Thymus (tissue), 11 donors: ENCODE measurements at regions not wholly inside any gene's neighbourhood (a gene's known extent, or its start where the extent isn't known, plus 50 kb on each side); places are given as distances from the start of the nearest gene placed in this dataset.
"Not testable (repeated sequence)": the region's sequence is repeated elsewhere in the genome, so short reads cannot be mapped to it uniquely, and the experiment has no call there.

Experiments
- DNase-seq, 9 donors: peaks; one replicate each; pipeline ENCODE4 v3.0.0-alpha.2; 2013; ENCODE audit warnings: low spot score in 9 of 9, low read depth in 6 of 9, missing footprints in 1 of 9
- H3K27ac ChIP-seq, 2 donors: one replicate each; pipeline ENCODE4 v1.5.1; 2013; ENCODE audit warnings: control low read depth in 1 of 2, low read depth in 1 of 2, low read length in 1 of 2, mild to moderate bottlenecking in 1 of 2, moderate library complexity in 1 of 2
- H3K27me3 ChIP-seq, 2 donors: one replicate each; pipeline ENCODE4 v1.5.1; 2013; ENCODE audit warnings: low read length in 1 of 2; ENCODE audit not compliant: control insufficient read depth in 2 of 2, insufficient read depth in 1 of 2
- H3K36me3 ChIP-seq, 2 donors: one replicate each; pipeline ENCODE4 v1.5.1; 2013; ENCODE audit warnings: low read length in 1 of 2, mild to moderate bottlenecking in 1 of 2, moderate library complexity in 1 of 2; ENCODE audit not compliant: control insufficient read depth in 2 of 2, insufficient read depth in 2 of 2
- H3K4me1 ChIP-seq, 2 donors: one replicate each; pipeline ENCODE4 v1.5.1; 2013; ENCODE audit warnings: low read length in 2 of 2; ENCODE audit not compliant: control insufficient read depth in 2 of 2, insufficient read depth in 2 of 2
- H3K4me3 ChIP-seq, 2 donors: one replicate each; pipeline ENCODE4 v1.5.1; 2013; ENCODE audit warnings: low read length in 2 of 2, control low read depth in 1 of 2, mild to moderate bottlenecking in 1 of 2
- H3K9me3 ChIP-seq, 2 donors: one replicate each; pipeline ENCODE4 v1.5.1; 2013; ENCODE audit warnings: low read length in 1 of 2, mild to moderate bottlenecking in 1 of 2; ENCODE audit not compliant: control insufficient read depth in 2 of 2, insufficient read depth in 1 of 2
- WGBS: extraction: QIAGEN DNeasy Blood & Tissue Kit; methylation state at CpG from one replicate; pipeline ENCODE4 v1.1.7; 2013; 5-methylcytosine and 5-hydroxymethylcytosine counted together
- donor health status: healthy.

DNA sequence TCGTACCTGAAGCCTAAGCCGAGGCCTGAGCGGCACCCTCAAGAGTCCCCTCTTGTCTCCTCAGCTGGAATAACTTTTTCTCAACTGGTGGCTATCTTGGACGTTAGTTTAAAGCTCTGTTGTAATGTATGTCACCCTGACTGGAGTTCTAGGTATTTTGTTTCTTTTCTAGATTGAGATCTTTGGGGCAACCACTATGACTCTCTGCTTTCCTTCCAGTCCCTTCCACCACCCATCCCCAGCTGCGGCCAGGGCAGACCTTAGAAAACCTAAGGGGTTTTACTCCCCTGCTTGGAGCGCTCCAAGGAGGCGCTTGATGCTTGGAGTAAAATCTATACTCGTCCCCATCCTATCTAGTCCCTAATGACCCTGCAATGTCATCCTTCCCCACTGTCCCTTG, 74.6 kb upstream of the MRPS6 start:
- WGBS: 97% methylated on average over 8 of the region's 8 CpGs
- H3K4me1 ChIP-seq: peaks cover 7% of the 10 kb centered on the region in 2 donors
- H3K4me3 ChIP-seq: no peak overlapping the region
- H3K9me3 ChIP-seq: no peaks in the 10 kb centered on the region
- no peaks in the 10 kb centered on the region for H3K36me3 ChIP-seq
- no peak overlapping the region for H3K27ac ChIP-seq
- H3K27me3 ChIP-seq: no peaks in the 10 kb centered on the region
- no peak for DNase-seq

DNA sequence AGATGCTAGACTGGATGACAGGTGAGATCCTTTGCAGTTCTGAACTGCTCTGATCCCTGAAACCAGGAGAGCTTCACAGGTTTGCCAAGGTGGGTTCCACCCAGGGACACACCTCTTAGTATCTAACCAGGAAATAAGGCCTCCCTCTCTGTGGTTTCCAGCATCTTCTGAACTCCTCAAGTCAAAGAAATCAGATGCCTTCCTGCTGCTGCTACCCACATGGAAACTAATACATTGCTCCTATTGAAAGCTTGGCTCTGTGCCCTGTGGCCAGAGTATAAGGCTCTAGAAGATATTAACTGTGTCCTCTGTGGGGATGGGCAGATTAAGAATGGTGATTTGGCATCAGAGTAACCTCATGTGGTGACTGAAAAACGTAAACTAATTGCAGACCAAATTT, 75.0 kb upstream of the MRPS6 start:
- 100% methylated on average over 1 of the region's 1 CpG for WGBS
- no peaks in the 10 kb centered on the region for H3K27me3 ChIP-seq
- peak in 2 of 9 donors; percentile 32 to 62 for DNase-seq

DNA sequence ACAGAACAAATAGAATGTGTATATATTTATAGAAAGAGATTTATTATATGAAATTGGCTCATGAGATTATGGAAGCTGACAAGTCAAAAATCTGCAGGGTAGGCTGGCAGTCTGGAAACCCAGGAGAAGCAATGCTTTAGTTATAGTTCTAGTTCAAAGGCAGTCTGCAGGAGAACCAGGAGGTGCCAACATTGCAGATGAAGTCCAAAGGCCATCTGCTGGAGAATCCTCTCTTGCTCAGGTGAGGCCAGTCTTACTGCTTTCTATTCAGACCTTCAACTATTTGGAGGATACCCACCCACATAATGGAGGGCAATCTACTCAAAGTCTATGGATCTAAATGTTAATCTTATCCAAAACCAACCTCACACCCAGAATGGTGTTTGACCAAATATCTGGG, 75.9 kb upstream of the MRPS6 start:
- Histone ChIP-seq H3K27me3 (no peaks in the 10 kb centered on the region), H3K4me3 (no peak overlapping the region), H3K36me3 (no peaks in the 10 kb centered on the region), H3K4me1 (peaks cover 7% of the 10 kb centered on the region in 2 donors), H3K9me3 (no peaks in the 10 kb centered on the region), H3K27ac (no peak overlapping the region)
- DNase-seq: no peak

More for the DNA sequence above, 75.0 kb upstream of the MRPS6 start:
- Histone ChIP-seq H3K36me3 (no peaks in the 10 kb centered on the region), H3K9me3 (no peaks in the 10 kb centered on the region), H3K4me3 (no peak overlapping the region), H3K4me1 (peaks cover 7% of the 10 kb centered on the region in 2 donors), H3K27ac (no peak overlapping the region)

DNA sequence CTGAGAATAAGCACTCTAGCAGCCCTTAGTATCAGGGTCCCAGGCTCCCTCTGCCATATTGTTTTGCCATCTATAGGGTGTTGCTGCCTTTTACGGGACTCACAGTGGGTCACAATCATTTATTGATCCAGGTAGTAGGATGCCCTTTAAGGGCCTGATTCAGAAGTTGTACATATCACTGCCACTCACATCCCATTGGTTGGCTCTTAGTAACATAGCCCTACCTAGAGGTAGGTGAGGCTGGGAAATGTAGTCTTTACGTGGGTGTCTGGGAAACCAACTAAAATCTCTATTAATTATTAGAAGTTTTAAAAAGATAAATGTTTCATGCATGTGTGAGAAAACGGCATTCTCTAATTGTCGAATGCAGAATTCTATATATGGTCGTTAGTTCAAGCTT, 78.8 kb upstream of the ATP5PO start:
- Histone ChIP-seq H3K27ac (no peak overlapping the region), H3K4me3 (no peak overlapping the region), H3K4me1 (peaks cover 7% of the 10 kb centered on the region in 2 donors), H3K36me3 (no peaks in the 10 kb centered on the region), H3K9me3 (no peaks in the 10 kb centered on the region), H3K27me3 (no peaks in the 10 kb centered on the region)
- no peak for DNase-seq
- 88% methylated on average over 5 of the region's 5 CpGs for WGBS

DNA sequence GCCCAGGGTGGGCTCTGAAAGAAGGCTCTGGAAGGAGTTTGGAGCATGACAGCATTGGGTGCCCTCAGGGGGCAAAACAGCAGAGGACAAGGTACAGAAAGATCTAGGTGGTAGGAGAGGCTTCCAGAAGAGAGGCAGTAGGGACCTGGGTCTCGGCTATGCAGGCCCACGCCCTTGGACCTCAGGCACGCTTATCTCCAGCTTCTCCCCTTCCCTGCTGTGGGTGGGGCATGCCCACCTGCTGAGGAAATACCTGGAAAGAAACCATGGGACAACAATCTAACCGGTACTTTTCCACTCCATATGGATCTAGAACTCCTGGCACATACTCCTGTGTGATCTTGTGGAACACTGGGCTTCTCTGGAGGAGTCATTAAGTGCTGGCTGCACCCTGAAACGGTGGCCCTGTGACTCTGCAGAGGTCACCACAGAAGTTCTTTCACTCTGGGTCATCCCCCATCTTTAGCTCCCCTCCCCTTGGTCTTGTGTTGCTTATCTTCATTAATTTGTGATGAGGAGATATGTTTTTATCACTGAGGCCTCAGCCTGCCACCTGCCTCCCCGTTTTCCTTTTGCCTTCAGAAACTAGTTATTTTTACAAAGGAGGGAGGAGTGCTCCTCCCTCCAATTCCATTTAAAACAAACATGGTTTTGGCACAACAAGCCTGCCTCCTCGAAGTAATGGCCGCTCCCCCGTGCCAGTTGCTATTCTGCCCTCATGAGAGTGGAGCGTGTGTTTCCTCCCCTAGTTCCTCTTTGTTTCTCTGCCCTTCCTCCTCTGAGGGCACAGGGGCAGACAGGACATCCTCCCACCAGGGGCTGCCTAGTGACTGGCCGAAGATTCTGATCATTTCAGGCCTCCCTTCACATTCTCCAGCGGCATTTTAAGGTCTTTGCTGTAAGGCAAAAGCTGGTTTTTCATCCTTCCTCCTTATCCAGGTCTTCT, 78.0 kb upstream of the ATP5PO start:
- no peak for DNase-seq
- 66% methylated on average over 12 of the region's 12 CpGs for WGBS
- Histone ChIP-seq H3K4me3 (no peak overlapping the region), H3K27ac (no peak overlapping the region), H3K36me3 (no peaks in the 10 kb centered on the region), H3K4me1 (peaks cover 5 to 6% of the 10 kb centered on the region in 2 donors), H3K9me3 (no peaks in the 10 kb centered on the region), H3K27me3 (no peaks in the 10 kb centered on the region)

DNA sequence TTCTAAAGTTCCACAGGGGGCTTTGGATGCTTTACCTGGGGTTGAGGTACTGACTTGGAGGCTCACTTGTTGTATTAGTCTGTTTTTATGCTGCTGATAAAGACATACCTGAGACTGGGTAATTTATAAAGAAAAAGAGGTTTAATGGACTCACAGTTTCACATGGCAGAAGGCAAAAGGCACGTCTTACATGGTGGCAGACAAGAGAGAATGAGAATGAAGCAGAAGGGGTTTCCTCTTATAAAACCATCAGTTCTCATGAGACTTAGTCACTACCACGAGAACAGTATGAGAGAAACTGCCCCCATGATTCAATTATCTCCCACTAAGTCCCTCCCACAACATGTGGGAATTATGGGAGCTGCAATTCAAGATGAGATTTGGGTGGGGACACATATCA, 76.8 kb upstream of the ATP5PO start:
- not testable (repeated sequence) for H3K4me3 ChIP-seq, H3K4me1 ChIP-seq
- WGBS: 65% methylated on average over 2 of the region's 2 CpGs

DNA sequence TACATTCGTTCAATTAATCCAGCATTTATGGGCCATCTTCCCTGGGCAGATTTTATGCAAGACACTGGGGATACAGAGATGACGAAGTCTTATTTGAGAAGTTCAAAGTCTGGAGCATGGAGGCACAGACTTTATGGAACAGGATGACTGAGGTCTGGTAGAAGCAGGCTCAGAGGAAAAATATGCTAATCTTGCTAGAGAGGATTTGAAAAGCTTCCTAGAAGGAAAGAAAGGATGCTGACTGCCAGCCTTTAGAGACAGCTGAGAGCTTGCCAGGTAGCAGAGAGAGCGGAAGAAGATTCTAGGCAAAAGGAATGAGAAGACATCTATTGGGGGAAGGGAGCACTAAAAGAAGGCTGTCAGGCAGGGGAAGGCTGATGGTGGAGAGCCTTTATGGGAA, 75.5 kb upstream of the ATP5PO start:
- WGBS: 97% methylated on average over 3 of the region's 3 CpGs
- H3K4me1 ChIP-seq: peaks cover 2 to 5% of the 10 kb centered on the region in 2 donors
- H3K4me3 ChIP-seq: no peak overlapping the region

More for the DNA sequence above, 76.8 kb upstream of the ATP5PO start:
- not testable (repeated sequence) for H3K27ac ChIP-seq, DNase-seq, H3K9me3 ChIP-seq, H3K27me3 ChIP-seq, H3K36me3 ChIP-seq

DNA sequence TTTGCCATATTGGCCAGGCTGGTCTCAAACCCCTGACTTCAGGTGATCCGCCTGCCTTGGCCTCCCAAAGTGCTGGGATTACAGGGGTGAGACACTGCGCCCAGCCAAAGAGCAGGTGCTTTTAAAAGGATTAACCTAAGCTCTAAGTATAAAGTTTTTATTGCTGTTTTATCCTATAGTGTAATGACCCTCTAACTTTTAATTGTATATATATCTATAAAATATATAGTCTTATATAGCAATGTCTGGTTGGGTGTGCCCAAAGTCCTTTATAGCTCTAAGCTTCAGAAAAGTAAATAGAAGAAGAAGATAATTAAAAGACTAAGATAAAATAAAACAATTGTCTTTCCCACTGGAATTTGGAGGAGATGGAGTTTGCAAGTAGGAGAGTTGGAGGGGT, 73.8 kb upstream of the ATP5PO start:
- WGBS: 95% methylated on average over 2 of the region's 2 CpGs
- no peak overlapping the region for H3K27ac ChIP-seq
- H3K27me3 ChIP-seq: no peaks in the 10 kb centered on the region
- no peak for DNase-seq
- peaks cover 13 to 20% of the 10 kb centered on the region in 2 donors for H3K4me1 ChIP-seq
- H3K9me3 ChIP-seq: no peaks in the 10 kb centered on the region
- H3K36me3 ChIP-seq: no peaks in the 10 kb centered on the region
- no peak overlapping the region for H3K4me3 ChIP-seq

More for the DNA sequence above, 75.5 kb upstream of the ATP5PO start:
- no peaks in the 10 kb centered on the region for H3K27me3 ChIP-seq
- no peak overlapping the region for H3K27ac ChIP-seq
- no peaks in the 10 kb centered on the region for H3K36me3 ChIP-seq
- no peak for DNase-seq
- H3K9me3 ChIP-seq: no peaks in the 10 kb centered on the region

DNA sequence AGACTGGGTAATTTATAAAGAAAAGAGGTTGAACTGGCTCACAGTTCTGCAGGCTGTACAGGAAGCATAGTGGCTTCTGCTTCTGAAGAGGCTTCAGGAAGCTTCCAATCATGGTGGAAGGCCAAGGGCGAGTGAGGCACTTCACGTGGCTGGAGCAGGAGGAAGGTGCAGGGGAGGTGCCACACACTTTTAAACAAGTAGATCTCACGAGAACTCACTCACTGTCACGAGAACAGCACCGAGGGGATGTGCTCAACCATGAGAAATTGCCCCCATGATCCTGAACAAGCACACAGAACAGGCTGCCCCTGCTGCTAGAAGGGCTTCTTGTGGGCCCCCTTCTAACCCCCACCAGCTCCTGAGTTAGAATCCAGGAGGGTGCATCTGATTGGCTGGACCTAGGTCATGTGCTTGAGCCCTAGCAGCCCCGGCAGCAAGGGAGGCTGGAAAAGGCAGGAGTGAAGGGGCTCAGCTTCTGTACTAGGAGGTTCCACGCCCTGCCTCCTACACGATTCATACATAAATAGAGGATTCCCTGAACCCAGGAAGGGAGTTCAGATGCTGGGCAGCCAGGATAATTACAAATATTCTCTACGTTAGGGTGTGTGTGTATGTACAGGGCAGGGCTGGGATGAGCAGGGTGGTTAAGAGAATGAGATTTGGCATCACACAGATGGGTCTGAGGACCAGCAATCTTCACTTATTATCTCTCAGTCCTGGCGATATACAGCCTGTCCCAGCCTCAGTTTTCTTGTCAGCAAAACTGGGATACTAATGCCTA, 72.8 kb upstream of the ATP5PO start:
- H3K27me3 ChIP-seq: no peaks in the 10 kb centered on the region
- WGBS: 94% methylated on average over 10 of the region's 10 CpGs

More for the DNA sequence above, 72.8 kb upstream of the ATP5PO start:
- Histone ChIP-seq H3K9me3 (peaks cover 0 to 3% of the 10 kb centered on the region in 2 donors), H3K36me3 (no peaks in the 10 kb centered on the region), H3K4me3 (no peak overlapping the region), H3K4me1 (peaks cover 13 to 20% of the 10 kb centered on the region in 2 donors), H3K27ac (no peak overlapping the region)
- no peak for DNase-seq
